OCI-LY1 (cell line): ENCODE measurements at regions not wholly inside any gene's neighbourhood (a gene's known extent, or its start where the extent isn't known, plus 50 kb on each side); places are given as distances from the start of the nearest gene placed in this dataset.

Experiments
- EZH2 ChIP-seq: fragments of 200-600 bp; sonication (generic), shearing (Covaris generic); IDR thresholded peaks from 2 replicates; pipeline ENCODE4 v1.8.0; 2017; ENCODE audit warnings: borderline replicate concordance, mixed run types, mild to moderate bottlenecking, antibody characterized with exemption, low read length, moderate library complexity, mixed read lengths
- TF ChIP-seq, protein P1 (sequence below): fragments of 200-600 bp; sonication (generic), shearing (Covaris generic); IDR thresholded peaks from 2 replicates; pipeline ENCODE4 v1.5.1; 2017; ENCODE audit warnings: mild to moderate bottlenecking, antibody characterized with exemption, low read length, moderate library complexity, mixed read lengths

DNA sequence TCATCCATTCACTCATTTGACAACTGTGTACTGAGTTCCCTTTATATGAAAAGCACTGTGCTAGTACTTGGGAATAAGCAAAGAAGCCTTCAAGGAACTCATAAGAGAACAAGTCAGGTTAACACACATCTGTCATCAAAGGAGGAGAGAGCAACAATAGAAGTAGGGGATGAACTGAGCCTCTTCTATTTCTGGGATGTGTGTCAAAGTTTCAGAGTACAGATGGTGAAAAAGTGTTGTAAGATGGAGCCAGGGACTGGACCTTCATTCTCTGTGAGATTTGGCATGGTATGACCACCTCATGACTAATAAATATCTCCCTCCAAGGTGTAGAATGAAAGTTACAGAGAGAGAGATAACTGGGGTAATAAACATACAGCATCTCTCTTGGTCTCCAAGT lies 349.8 kb upstream of the PLET1 start:
- TF ChIP-seq EZH2: no peak
- TF ChIP-seq, protein P1, sequence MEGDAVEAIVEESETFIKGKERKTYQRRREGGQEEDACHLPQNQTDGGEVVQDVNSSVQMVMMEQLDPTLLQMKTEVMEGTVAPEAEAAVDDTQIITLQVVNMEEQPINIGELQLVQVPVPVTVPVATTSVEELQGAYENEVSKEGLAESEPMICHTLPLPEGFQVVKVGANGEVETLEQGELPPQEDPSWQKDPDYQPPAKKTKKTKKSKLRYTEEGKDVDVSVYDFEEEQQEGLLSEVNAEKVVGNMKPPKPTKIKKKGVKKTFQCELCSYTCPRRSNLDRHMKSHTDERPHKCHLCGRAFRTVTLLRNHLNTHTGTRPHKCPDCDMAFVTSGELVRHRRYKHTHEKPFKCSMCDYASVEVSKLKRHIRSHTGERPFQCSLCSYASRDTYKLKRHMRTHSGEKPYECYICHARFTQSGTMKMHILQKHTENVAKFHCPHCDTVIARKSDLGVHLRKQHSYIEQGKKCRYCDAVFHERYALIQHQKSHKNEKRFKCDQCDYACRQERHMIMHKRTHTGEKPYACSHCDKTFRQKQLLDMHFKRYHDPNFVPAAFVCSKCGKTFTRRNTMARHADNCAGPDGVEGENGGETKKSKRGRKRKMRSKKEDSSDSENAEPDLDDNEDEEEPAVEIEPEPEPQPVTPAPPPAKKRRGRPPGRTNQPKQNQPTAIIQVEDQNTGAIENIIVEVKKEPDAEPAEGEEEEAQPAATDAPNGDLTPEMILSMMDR: no peak
